ENCODE measurements at regions not wholly inside any gene's neighbourhood (a gene's known extent, or its start where the extent isn't known, plus 50 kb on each side); places are given as distances from the start of the nearest gene placed in this dataset.

GRCh38 chr6:167446971-167447370 is 122.1 kb downstream of the TTLL2 start:
- TF ChIP-seq Cebpa-rat (IDR thresholded peaks at IDR 0.05), result no peak
- Histone ChIP-seq H3K9me3 (replicated peaks in 1 of 11) (no peaks in the 10 kb centered on the region), H3K9ac (no peak overlapping the region), H3K4me2 (no peak overlapping the region), H3K36me3 (no peaks in the 10 kb centered on the region), H3K4me1 (peaks cover 0 to 11% (median 2%) of the 10 kb centered on the region in 10 experiments; a peak in 4 of 20 replicates), H3K27ac (no peak overlapping the region), H3K4me3 (no peak overlapping the region), H3K27me3 (no peaks in the 10 kb centered on the region), H4K20me1 (no peaks in the 10 kb centered on the region)

DNA sequence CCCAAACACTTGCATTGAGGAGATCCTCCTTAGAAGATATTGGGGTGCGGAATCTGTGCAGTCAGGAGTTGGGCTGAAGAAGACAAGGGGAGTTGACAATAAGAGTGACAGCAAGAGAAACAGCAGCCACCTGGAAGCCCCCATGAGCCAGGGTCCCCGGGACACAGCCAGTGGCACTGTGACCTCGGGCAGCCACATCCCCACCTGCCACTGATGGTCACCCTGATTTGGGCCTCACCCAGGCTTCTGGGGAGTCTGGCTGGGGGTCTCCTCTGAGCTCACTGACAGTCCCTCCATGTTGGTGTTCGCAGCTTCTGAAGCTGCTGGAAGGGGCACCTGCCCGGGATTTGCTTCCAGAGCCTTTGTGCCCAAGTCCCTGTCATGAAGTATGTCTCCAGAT is 123.5 kb downstream of the TTLL2 start:
- Histone ChIP-seq H3K27me3 (no peaks in the 10 kb centered on the region), H3K4me1 (no peaks in the 10 kb centered on the region)

GRCh38 chr6:167449094-167449861 is 124.4 kb downstream of the TTLL2 start:
- H3K9me3 ChIP-seq (replicated peaks in 1 of 11), result no peaks in the 10 kb centered on the region
- H3K4me3 ChIP-seq, result no peak overlapping the region
- H3K36me3 ChIP-seq, result no peaks in the 10 kb centered on the region
- H3K9ac ChIP-seq, result no peak overlapping the region
- no peak overlapping the region for H3K4me2 ChIP-seq
- H3K27ac ChIP-seq, result no peak overlapping the region
- H3K27me3 ChIP-seq, result no peaks in the 10 kb centered on the region
- no peaks in the 10 kb centered on the region for H3K4me1 ChIP-seq
- TF ChIP-seq Cebpa-rat (IDR thresholded peaks at IDR 0.05), result no peak
- no peaks in the 10 kb centered on the region for H4K20me1 ChIP-seq

More for the DNA sequence above, 123.5 kb downstream of the TTLL2 start:
- no peak for TF ChIP-seq Cebpa-rat (IDR thresholded peaks at IDR 0.05)
- H4K20me1 ChIP-seq, result no peaks in the 10 kb centered on the region
- no peak overlapping the region for H3K4me2 ChIP-seq
- no peak overlapping the region for H3K9ac ChIP-seq
- H3K9me3 ChIP-seq (replicated peaks in 1 of 11), result no peaks in the 10 kb centered on the region
- no peaks in the 10 kb centered on the region for H3K36me3 ChIP-seq
- H3K27ac ChIP-seq, result no peak overlapping the region
- no peak overlapping the region for H3K4me3 ChIP-seq

DNA sequence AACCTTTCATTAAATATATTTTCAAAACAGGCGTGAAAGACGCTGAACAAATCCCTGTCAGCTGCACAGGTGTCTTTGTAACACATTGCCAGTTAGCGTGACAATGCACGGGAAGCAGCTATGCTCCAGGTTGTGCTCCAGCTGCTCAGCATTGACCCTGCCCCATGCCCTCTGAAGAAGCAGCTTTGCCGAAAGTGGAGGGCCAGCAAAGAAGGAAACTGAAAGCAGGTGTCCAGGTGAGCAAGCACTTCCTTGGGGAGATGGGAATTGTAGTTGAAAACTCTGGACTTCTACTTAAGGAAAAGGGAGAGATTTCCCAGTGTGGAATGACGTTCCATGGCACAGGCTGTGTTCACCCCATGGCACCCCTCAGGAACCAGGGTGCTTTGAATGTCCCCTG is 125.7 kb downstream of the TTLL2 start:
- Histone ChIP-seq H3K27ac (no peak overlapping the region), H3K27me3 (no peaks in the 10 kb centered on the region), H4K20me1 (no peaks in the 10 kb centered on the region), H3K4me2 (no peak overlapping the region), H3K4me1 (no peaks in the 10 kb centered on the region), H3K9me3 (replicated peaks in 1 of 11) (0 out of 22 replicates have a peak, but pooled peaks cover 0 to 3% (median 0%) of the 10 kb centered on the region in 11 experiments), H3K36me3 (no peaks in the 10 kb centered on the region), H3K4me3 (no peak overlapping the region), H3K9ac (no peak overlapping the region)
- no peak for TF ChIP-seq Cebpa-rat (IDR thresholded peaks at IDR 0.05)

DNA sequence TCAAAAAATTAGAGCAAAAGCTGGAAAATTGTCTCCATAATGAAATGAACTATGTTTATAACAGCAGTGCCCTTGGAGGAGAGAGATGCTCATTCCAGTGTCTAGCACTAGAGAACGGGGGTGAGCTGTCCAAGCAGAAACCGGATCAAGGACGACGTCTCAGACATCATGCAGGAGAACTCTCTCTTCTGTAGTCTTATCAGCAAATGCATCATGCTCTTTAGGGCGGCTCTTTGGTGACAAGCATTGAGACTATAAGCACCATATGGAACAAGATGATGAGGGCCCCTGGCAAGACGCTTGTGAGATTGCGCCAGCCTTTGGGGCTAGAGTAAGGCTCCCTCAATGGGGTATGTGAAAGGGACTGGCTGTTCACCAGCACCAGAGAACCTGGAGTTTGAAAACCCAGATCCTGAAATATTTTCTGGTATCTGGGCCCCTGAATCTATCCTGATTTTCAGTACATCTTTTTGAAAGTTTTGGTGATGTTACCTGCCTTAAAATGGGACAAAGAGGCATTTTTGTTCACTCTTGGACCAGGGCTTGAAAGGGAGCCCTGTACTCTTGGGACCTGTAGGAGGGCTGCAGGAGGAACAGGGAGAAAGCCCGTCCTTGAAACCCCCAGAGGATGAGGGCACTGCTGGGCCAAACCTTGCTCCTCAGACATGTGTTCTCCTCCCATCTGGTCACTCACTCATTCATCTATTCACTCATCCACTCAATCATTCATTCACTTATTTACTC is 127.6 kb downstream of the TTLL2 start:
- H3K27ac ChIP-seq, result no peak overlapping the region

DNA sequence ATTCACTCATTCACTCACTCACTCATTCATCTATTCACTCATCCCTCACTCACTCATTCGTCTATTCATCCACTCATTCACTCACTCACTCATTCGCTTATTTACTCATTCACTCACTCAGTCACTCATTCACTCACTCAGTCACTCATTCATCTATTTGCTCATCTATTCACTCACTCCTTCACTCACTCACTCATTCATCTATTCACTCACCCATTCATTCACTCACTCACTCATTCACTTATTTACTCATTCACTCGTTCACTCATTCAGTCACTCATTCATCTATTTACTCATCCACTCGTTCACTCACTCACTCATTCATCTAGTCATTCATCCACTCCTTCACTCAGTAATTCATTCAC is 128.2 kb downstream of the TTLL2 start:
- TF ChIP-seq Cebpa-rat (IDR thresholded peaks at IDR 0.05), result no peak
- H3K4me1 ChIP-seq, result no peaks in the 10 kb centered on the region

More for the DNA sequence above, 127.6 kb downstream of the TTLL2 start:
- peaks cover 0 to 18% (median 0%) of the 10 kb centered on the region in 11 experiments; a peak in 4 of 22 replicates for H3K9me3 ChIP-seq (replicated peaks in 1 of 11)
- H3K4me2 ChIP-seq, result no peak overlapping the region
- no peak for TF ChIP-seq Cebpa-rat (IDR thresholded peaks at IDR 0.05)
- no peaks in the 10 kb centered on the region for H4K20me1 ChIP-seq
- no peak overlapping the region for H3K4me3 ChIP-seq
- H3K4me1 ChIP-seq, result no peaks in the 10 kb centered on the region
- H3K36me3 ChIP-seq, result no peaks in the 10 kb centered on the region
- no peak overlapping the region for H3K9ac ChIP-seq
- H3K27me3 ChIP-seq, result no peaks in the 10 kb centered on the region

GRCh38 chr6:167454003-167454402 is 129.1 kb downstream of the TTLL2 start:
- Histone ChIP-seq H3K27me3 (no peaks in the 10 kb centered on the region), H3K27ac (no peak overlapping the region)
- TF ChIP-seq Cebpa-rat (IDR thresholded peaks at IDR 0.05), result no peak

More for the DNA sequence above, 128.2 kb downstream of the TTLL2 start:
- Histone ChIP-seq H3K9ac (no peak overlapping the region), H3K36me3 (no peaks in the 10 kb centered on the region), H3K27me3 (no peaks in the 10 kb centered on the region), H4K20me1 (no peaks in the 10 kb centered on the region), H3K4me2 (no peak overlapping the region), H3K4me3 (no peak overlapping the region), H3K27ac (no peak overlapping the region), H3K9me3 (replicated peaks in 1 of 11) (peaks cover 0 to 18% (median 0%) of the 10 kb centered on the region in 11 experiments; a peak in 4 of 22 replicates)

DNA sequence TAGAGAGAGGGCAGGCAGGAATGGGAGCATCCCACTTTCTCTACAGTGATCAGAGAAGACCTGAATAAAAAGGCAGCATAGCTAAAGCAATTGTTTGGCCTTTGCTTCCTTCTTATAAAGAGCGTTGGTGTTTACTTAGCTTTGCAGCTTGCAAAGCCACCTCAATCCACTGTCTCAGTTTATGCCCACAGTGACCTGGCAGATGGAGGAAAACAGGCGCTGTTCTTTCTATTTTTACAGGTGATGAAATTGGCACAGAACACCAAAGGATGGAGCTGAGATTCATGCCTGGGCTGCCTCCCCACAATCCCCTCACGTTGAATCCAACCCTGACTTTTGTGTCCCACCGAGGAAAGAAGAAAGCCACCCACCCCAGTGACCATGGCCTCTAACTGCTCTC is 130.5 kb downstream of the TTLL2 start:
- no peak overlapping the region for H3K27ac ChIP-seq
- peaks cover 0 to 18% (median 0%) of the 10 kb centered on the region in 11 experiments; a peak in 4 of 22 replicates for H3K9me3 ChIP-seq (replicated peaks in 1 of 11)
- H4K20me1 ChIP-seq, result no peaks in the 10 kb centered on the region
- H3K36me3 ChIP-seq, result no peaks in the 10 kb centered on the region
- H3K9ac ChIP-seq, result no peak overlapping the region
- no peak overlapping the region for H3K4me3 ChIP-seq
- TF ChIP-seq Cebpa-rat (IDR thresholded peaks at IDR 0.05), result no peak
- H3K4me1 ChIP-seq, result no peaks in the 10 kb centered on the region
- H3K27me3 ChIP-seq, result no peaks in the 10 kb centered on the region
- H3K4me2 ChIP-seq, result no peak overlapping the region

More at GRCh38 chr6:167454003-167454402, 129.1 kb downstream of the TTLL2 start:
- H4K20me1 ChIP-seq, result no peaks in the 10 kb centered on the region
- H3K36me3 ChIP-seq, result no peaks in the 10 kb centered on the region
- H3K4me2 ChIP-seq, result no peak overlapping the region
- no peak overlapping the region for H3K4me3 ChIP-seq
- H3K4me1 ChIP-seq, result no peaks in the 10 kb centered on the region
- no peak overlapping the region for H3K9ac ChIP-seq
- H3K9me3 ChIP-seq (replicated peaks in 1 of 11), result peaks cover 0 to 18% (median 0%) of the 10 kb centered on the region in 11 experiments; a peak in 4 of 22 replicates

- Histone ChIP-seq H3K27me3 (no peaks in the 10 kb centered on the region), H3K4me3 (no peak overlapping the region), H3K9me3 (replicated peaks in 1 of 11) (no peaks in the 10 kb centered on the region), H3K4me2 (no peak overlapping the region), H3K27ac (no peak overlapping the region), H3K9ac (no peak overlapping the region), H3K36me3 (no peaks in the 10 kb centered on the region), H3K4me1 (no peaks in the 10 kb centered on the region), H4K20me1 (no peaks in the 10 kb centered on the region)
- TF ChIP-seq Cebpa-rat (IDR thresholded peaks at IDR 0.05), result no peak
Observed at GRCh38 chr6:167462514-167463312, 137.8 kb downstream of the TTLL2 start.
